K562 (cell line): ENCODE measurements at regions not wholly inside any gene's neighbourhood (a gene's known extent, or its start where the extent isn't known, plus 50 kb on each side); places are given as distances from the start of the nearest gene placed in this dataset.

Experiments
- CBX2 ChIP-seq: fragments of 200-600 bp; sonication (generic); IDR thresholded peaks from one replicate; pipeline ENCODE4 v1.6.1; 2012; ENCODE audit warnings: mild to moderate bottlenecking, low read length, inconsistent platforms; ENCODE audit not compliant: insufficient read depth, poor library complexity, severe bottlenecking
- CEBPB ChIP-seq: fragments of 450-650 bp; IDR thresholded peaks from 2 replicates; pipeline ENCODE4 v1.6.1; 2016; ENCODE audit warnings: missing genetic modification characterization, missing compliant biosample characterization
- CTCF ChIP-seq, 3 experiments: IDR thresholded peaks in 2 of 3; conservative IDR thresholded peaks in 1 of 3; 2 replicates each; pipeline ENCODE4 v1.5.1; 2011 to 2012; ENCODE audit warnings: low read length in 3 of 3, mild to moderate bottlenecking in 3 of 3, control low read depth in 2 of 3, improper control_type of control experiment in 1 of 3, inconsistent platforms in 1 of 3, low read depth in 1 of 3, mixed read lengths in 1 of 3, moderate library complexity in 1 of 3; ENCODE audit not compliant: insufficient read depth in 2 of 3
- DPF2 ChIP-seq: fragments of 450-650 bp; IDR thresholded peaks from 2 replicates; pipeline ENCODE4 v1.6.1; 2016
- HDAC6 ChIP-seq: IDR thresholded peaks from 2 replicates; pipeline ENCODE4 v1.6.1; 2012; ENCODE audit warnings: low read depth, mild to moderate bottlenecking, control low read depth, inconsistent platforms, low read length, moderate library complexity
- HMGXB4 ChIP-seq: sonication (generic); formaldehyde crosslinking; IDR thresholded peaks from 2 replicates; pipeline ENCODE4 v1.8.1; 2023; ENCODE audit warnings: mild to moderate bottlenecking, missing genetic modification reagents
- JUND ChIP-seq, 2 experiments: IDR thresholded peaks; 2 replicates in 1 of 2; 3 replicates in 1 of 2; pipeline ENCODE4 v1.6.1; 2011; ENCODE audit warnings: borderline replicate concordance in 2 of 2, low read depth in 2 of 2, low read length in 2 of 2, improper control_type of control experiment in 1 of 2, missing biosample characterization in 1 of 2, missing genetic modification characterization in 1 of 2, missing genetic modification reagents in 1 of 2
- MAX ChIP-seq: sonication (generic); formaldehyde crosslinking; IDR thresholded peaks from 2 replicates; pipeline ENCODE4 v1.9.0; 2022; ENCODE audit warnings: mild to moderate bottlenecking, missing genetic modification reagents
- MEIS2 ChIP-seq: fragments of 450-650 bp; IDR thresholded peaks from 2 replicates; pipeline ENCODE4 v1.6.1; 2014; ENCODE audit warnings: mild to moderate bottlenecking; ENCODE audit not compliant: partially characterized antibody
- SMAD4 ChIP-seq: fragments of 250-450 bp; sonication (Bioruptor Pico); conservative IDR thresholded peaks from 2 replicates; pipeline ENCODE4 v1.8.0; 2021; ENCODE audit warnings: inconsistent platforms, mild to moderate bottlenecking, moderate library complexity
- TCF7L2 ChIP-seq: fragments of 150-350 bp; IDR thresholded peaks from 2 replicates; pipeline ENCODE4 v1.6.1; 2016; ENCODE audit warnings: low read depth, mild to moderate bottlenecking, low read length, moderate library complexity
- TEAD4 ChIP-seq, 2 experiments: sonication (generic) in 1 of 2; formaldehyde crosslinking in 1 of 2; IDR thresholded peaks; 2 replicates each; pipeline versions ENCODE4 v1.6.1 to v1.8.0; 2012 to 2022; ENCODE audit warnings: borderline replicate concordance in 1 of 2, inconsistent platforms in 1 of 2, low read length in 1 of 2, mild to moderate bottlenecking in 1 of 2, missing genetic modification reagents in 1 of 2
- ZNF121 ChIP-seq: sonication (generic); formaldehyde crosslinking; conservative IDR thresholded peaks from 2 replicates; pipeline ENCODE4 v1.8.0; 2022; ENCODE audit warnings: missing genetic modification reagents

GRCh38 chr12:124650912-124651311 is 83.5 kb upstream of the NCOR2 start:
- TF ChIP-seq CTCF (IDR thresholded peaks at IDR 0.05 in 2 of 3, conservative IDR thresholded peaks at IDR 0.05 in 1 of 3; ENCODE audit: insufficient read depth in 2 of 3, low read depth in 1 of 3, low read length in 3 of 3) (no peak), HDAC6 (no peak), TCF7L2 (no peak), CEBPB (tag) (no peak), DPF2 (no peak), TEAD4 (IDR thresholded peaks at IDR 0.05; ENCODE audit: low read length) (no peak), TEAD4 (CRISPR knock-in tag; IDR thresholded peaks at IDR 0.05; ENCODE audit: borderline replicate concordance) (no peak), JUND (IDR thresholded peaks at IDR 0.05; ENCODE audit: borderline replicate concordance, low read depth, low read length) (no peak), JUND (tag; IDR thresholded peaks at IDR 0.05; ENCODE audit: borderline replicate concordance, low read depth, low read length) (no peak), MAX (CRISPR knock-in tag) (no peak), CBX2 (no peak), ZNF121 (CRISPR knock-in tag) (no peak), SMAD4 (no peak), MEIS2 (no peak), HMGXB4 (CRISPR knock-in tag) (no peak)
